RPMI7951 (cell line): ENCODE measurements at regions not wholly inside any gene's neighbourhood (a gene's known extent, or its start where the extent isn't known, plus 50 kb on each side); places are given as distances from the start of the nearest gene placed in this dataset.
"Not testable (repeated sequence)": the region's sequence is repeated elsewhere in the genome, so short reads cannot be mapped to it uniquely, and the experiment has no call there.

ENCODE experiments used
- DNase-seq: peaks from one replicate; pipeline ENCODE4 v3.0.0-alpha.2; 2012; ENCODE audit warnings: low read depth

DNA sequence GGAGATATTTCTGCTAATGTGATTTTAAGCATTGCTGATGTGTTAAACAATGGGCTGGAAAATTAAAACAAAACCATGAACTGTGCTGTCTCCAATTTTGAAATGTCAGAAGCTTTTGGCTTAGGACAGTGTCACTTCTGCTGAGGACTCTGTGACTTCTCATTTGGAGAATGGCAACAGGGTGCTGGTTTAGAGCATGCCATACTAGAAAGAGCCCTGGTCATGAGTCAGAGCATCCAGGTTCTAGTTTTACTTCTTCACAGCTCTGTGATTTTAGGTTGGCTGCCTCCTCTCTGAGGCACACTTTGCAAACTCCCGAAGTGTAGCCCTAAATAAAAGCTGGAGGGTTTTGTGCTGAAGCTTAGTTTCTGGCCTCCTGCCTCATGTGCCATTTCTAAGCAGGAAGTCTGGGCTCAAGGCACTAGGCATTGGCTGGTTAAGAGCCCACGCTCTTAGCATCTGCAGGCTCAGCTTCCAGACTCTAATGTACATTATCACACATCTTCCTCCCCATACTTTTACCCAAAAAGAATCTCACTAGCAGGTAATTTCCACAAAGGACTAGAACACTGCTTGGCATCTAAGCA is 193.8 kb downstream of the CNTN3 start:
- DNase-seq, result no peak

DNA sequence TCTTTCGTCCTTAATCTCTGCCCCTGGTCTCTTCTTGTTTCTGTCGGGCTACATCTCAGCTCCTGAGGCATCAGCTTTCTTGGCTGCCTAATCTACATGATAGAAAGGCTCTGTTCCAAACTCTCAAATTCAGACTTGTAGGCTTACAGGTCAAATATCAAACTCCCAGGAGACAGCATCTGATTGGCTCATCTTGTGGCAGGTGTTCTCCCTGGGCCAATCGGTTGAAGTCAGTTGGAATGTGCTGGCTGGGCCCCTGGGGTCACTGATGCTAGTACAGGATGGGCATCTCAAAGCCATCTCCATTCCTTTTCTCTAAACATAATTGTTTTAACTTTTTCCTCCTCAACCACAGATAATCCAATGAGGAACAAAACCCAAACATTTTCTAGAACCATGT is 198.7 kb downstream of the CNTN3 start:
- no peak for DNase-seq

DNA sequence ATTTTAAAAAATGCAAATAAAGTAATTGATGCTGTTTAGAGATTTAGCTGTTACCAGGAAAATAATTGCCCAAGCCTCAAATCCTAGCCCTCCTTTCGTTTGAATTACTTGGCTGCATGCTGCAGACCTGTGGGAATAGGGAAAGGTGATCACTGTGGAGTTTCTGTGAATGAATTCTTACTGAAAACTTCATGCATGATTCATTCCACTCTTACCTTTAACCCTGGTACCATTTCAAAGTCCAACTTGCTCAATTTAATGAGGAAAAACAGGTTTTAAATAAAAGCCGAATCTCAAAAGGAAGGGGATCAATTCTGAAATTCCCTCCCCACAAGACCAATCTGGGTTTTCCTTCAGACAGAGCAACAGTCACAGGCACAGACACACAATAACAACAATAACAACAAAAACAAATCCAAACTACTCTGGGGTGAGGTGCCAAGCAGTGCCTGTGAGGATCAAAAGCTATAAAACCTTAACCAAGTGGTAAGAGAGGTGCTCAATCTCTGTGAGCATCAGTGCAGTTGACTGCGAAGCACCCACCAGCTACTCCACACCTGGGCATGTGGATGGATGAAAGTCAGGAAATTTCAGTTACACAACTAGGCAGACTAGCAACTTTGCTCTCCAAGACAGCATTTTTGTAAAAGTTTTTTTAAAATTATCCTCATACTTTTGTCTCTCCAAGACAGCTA is 200.8 kb downstream of the CNTN3 start:
- DNase-seq, result no peak

DNA sequence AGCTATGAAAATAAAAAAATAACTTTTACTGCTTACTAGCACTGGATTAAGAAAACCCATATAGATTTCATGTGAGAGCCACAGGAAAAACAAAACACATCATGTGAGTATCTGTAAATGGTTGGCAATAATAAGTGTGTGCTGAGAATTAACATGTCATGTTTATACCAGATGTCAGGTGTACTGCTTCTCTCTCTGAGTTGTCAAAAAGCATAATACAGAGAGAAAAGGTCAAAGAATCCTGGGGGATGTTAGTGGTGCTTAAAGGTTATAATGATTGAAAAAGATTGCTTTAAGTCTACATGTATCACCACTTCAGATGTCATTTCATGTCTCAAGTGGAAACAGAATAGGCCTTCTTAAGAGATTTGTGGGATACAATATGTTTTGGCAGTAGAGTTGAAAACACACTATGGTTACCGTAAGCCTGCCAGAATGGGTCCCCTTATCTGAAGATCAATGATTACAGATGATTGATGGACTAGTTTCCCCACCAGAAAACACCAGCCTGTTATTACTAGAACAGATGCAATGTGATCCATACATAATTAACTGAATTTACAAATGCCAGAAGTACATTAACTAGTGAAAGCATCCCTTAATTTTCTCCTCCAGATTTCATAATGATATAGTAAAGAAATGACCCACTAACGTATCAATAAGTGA is 204.1 kb downstream of the CNTN3 start:
- no peak for DNase-seq

DNA sequence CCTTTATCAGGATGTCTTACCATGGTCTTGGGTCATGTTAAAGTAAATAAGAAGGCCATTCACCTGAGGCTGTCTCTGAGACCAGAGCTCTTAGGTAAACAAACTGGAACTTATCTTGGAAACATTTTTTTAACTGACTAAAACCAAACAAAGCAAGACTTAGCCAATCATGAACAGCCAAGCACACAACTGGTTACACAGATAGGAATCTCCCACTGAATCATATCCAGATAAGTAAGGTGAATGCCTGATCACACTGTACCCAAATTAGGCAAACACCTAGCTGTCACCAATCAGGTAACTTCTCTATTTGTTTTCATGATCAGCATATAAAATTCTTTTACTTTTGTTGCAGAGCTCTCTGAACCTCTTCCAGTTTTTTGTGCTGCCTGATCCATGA is 205.4 kb downstream of the CNTN3 start:
- no peak for DNase-seq

DNA sequence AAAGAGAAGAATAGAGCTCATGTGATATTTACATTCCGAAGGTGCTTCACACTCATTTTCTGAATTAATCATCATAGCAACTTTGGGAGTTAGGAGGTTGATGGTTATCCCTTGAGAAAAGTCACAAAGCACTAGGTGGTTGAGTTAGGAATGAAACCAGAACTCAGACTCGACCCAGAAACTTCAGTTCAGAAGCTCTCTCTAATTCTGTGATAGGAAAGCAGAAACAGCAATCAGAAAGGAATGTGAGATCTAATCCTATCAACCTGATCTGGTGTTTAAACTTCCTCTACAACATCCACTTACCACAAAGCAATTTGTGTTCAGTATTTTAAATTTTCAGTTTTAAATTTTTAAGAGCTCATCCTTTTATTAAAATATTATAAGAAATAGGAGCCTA is 211.2 kb downstream of the CNTN3 start:
- no peak for DNase-seq

DNA sequence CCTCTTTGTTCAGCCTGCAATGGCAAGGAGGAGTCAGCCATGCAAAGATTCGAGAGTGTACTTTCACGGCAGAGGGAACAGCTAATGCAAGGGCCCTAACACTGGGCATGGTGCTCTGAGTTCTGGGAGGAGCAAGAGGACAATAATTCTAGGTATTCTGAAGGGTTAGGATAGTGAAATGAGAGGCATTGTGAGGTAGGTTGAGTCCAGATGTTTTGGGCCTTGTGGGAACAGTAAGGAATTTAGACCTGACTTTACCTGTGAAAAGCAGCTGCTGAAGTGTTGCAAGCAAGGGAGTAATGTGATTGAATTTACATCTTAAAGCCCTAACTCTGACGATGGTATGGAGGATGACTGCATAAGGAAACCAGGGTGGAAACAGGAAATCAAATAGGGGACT is 211.6 kb downstream of the CNTN3 start:
- DNase-seq, result no peak

DNA sequence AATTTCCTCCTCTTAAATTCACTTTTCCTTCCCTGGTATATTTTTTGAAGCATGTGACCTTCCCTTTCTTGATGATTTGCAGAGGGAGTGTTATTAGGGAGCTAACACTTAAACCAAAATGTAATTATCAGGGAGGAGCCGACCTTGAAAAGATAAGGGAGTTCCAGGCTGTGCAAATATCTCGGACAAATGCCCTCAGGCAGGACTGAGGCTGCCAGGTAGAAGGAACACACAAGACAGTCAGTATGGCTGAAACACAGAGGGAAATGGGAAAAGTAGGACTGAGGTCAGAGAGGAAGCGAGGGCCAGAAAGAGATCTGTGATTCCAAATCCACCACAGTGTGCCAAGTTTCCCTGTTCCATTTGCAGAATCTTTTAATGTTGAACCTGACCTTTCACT is 221.0 kb downstream of the CNTN3 start:
- no peak for DNase-seq

DNA sequence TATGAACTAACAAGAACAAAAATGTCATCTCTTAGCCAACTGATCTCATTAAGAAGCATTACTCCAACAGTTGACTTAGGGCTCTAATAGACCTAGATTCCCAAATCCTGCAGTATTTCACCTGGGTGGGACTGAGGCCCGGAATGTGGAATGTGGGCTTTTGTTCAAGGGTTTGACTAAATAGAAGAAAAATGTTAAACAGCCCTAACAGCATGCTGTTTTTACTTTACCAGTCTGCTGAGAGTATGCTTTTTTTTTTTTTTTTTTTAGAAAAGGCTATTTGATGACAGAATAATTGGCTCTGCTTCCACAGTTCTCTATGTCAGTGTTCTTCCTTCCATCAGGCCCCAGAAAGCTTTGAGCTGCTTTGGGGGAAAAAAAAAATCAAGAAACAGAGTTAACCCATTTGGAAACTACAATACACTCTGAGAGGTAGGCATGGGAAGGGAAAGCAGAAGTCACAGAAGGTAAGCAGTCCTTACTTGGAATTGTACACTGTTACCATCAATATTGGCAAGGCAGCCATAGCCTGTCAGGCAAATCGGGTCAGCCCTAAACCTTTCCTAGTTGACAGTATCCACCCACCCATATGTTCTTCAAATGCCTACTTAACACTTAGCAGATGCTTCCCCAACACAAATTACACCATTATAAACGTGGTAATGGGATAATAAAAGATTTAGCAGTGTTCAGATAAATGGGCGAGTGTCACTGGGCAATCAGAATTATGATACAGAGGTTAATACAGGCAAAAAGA is 224.2 kb downstream of the CNTN3 start:
- DNase-seq, result no peak

DNA sequence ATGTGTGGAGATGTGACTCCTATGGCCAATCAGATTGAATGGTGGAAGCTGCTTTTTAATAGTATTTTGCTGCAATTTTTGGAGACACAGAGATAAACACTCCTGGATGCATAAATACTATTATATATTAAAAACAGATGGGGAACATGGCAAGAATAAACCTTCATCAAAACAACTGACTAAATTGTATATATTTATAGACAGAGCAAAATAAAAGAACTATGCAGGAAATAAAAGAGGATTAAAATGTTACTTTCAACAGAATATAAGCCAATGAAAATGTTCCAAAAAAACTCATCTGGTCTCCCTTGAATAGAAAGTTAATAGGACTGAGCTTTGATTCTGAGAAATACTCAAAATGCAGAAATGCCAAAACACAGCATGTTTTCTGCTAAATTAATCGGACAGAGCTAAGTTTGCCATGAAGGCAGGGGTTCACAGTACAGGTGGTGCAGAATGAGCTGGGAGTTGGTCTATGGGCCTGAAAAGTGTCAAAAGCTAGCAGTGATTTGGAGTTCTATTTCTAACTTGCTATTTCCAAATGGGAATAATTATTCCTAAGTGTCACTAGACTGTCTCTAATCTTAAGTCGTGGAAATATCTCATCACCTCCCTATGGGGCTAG is 227.2 kb downstream of the CNTN3 start:
- no peak for DNase-seq

DNA sequence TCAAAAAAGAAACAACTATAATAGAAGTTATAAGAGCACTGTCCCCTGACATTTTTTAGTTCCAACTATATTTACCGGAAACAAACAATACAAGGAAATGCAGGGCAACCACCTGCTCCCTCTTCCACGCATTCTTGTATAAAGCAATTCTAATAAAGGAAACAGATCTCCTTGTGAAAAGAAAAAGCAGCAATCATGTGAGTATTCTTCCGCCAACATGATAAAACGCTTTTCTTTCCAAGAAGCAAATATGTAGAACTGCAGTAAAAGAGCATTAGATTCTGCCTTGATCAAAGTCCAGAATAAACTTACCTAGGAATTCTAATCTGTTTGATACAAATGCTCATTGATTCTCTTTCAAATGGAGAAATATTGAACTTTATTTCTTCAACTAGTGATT is 230.3 kb downstream of the CNTN3 start:
- no peak for DNase-seq

DNA sequence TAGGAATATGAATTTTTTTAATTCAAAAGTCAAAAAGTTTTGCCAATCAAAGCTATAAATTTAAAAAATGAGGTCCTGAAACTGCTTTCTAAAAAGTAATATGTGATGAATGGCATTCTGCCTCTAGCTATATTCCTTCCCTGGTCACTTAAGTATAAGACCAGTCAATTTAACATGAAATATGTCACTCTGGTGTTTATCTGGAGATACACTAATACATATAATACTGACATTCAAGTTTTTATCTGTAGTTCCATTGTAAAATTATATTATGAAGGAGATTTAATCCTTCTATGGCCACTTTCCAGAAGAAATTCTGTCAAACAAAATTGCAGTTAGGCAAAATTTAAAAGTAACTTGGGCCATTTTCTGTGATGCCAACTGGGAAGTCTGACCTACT is 236.8 kb downstream of the CNTN3 start:
- no peak for DNase-seq

DNA sequence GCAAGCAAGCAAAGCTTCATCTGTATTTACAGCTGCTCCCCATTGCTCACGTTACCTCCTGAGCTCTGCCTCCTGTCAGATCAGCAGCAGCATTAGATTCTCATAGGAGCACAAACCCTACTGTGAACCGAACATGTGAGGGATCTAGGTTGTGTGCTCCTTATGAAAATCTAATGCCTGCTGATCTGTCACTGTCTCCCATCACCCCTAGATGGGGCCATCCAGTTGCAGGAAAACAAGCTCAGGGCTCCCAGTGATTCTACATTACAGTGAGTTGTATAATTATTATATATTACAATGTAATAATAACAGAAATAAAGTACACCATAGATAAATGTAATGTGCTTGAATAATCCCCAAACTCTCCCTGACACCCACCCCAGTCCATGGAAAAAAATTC is 238.1 kb downstream of the CNTN3 start:
- DNase-seq, result not testable (repeated sequence)

DNA sequence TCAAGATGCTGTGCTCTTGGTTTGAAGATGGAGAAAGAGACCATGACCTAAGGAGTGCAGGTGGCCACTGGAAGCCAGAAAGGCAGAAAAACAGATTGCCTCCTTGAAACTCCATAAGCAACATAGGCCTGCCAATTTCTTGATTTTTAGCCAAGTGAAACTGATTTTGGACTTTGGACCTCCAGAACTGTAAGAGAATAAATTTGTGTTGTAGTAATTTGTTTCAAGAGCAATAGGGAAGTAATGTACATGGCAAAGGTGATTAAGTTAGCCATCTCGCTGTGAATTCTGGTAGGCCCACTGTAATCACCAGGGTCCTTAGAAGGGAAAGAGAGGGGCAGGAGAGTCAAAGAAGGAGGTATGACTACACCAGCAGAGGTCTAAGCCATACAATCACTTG is 238.8 kb downstream of the CNTN3 start:
- no peak for DNase-seq

DNA sequence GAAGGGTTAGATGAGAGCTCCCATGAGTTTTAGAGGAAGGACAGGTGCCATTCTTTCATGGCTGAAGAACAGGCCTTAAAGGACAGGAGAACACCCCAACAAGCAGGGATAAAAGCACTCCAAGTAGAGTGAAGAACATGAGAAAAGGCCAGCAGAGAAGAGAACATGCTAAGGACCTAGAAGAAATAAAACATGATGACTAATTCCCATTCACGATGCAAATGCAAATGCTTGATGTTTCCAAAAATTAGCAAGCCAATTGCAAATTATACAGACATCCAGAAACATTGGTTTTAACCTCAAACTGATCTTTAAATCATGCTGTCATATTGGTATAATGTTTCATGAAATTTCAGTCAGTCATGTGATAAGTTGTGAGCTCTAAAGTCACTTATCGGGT is 241.7 kb downstream of the CNTN3 start:
- DNase-seq, result no peak

DNA sequence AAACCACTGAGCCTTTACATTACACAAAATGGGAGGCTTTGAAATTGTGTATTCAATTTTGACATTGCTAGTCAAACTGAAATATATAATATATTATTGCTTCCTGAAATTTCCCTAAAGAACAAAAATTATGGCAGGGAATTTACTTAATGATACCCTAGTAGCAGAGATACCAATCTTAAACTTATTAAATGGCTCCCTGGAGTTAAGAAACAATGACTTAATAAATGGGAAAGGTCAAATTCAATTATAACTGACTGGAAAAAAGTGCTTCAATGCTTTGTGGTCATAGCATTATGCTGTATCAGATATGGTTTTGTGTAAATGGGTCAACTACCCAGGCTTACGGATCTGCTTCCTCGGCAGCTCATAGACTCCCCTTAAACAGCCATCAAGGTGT is 244.1 kb downstream of the CNTN3 start:
- DNase-seq, result no peak

DNA sequence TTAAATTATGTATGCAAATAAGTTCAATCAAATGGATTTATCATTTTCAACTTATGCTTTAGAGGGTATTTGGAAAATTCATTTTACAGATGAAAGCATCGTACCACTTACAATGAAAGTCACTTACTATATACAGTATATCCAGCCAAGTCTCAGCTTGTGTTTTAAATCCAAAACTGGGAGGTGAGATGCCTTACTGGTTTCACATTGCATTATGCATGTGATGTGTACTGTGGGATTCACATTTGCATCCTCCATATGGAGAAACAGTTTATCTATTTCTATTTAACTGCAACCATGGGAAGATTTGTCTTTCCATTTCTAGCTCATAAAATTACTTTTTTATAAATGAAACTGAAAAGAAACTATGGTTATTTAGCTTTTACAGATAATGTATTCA is 248.1 kb downstream of the CNTN3 start:
- DNase-seq, result no peak

DNA sequence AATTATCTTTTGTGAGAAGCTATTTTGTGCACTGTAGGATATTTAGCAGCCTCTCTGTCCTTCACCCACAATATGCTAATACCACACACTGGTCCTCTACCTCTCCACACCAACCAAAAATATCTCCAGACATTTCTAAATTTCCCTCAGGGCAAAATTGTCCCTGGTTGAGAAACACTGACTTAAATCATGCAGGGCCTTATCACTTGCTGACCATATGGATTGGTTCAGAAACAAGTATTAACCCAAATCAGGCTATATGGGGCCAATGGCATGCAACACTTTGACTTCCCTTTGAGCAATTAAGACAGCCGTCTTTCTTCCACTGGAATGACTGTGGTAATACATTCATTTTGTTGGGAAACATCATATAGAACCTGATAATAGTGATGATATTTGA is 251.1 kb downstream of the CNTN3 start:
- DNase-seq, result no peak

DNA sequence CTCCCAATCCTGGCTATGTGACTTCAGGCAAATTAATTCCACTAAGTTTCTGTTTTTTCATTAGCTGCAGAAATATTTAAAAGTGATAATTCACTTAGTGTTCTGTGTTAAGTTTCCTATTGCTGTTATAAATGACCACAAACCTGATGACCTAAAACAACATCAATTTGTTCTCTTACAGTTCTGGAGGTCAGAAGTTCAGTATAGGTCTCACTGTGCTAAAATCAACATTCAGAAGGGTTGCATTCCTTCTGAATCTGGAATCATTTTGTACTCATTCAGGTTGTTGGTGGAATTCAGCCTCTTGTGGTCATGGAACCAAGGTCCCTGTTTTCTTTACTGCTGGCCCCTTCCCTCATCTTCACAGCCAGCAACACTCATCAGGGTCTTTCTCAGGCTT is 254.1 kb downstream of the CNTN3 start:
- DNase-seq, result no peak

DNA sequence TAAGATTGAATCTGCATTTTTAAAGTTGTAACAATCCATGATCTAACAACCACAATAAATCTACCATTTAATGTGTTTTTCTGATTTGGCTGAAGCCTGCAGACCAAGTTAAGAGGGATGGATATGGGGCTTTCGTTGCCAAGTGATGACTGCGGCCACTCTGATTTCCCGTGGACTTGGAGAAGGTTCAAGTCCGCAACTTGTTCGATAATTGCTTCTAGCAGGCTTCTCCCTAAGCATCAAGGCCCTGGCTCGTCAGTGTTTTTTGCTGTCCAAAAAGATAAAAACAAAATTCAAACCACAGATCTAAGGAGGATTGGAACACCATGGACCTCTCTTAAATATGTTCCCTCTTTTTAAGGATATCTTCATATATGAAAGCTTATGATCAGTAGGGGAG is 256.6 kb downstream of the CNTN3 start:
- DNase-seq, result no peak

DNA sequence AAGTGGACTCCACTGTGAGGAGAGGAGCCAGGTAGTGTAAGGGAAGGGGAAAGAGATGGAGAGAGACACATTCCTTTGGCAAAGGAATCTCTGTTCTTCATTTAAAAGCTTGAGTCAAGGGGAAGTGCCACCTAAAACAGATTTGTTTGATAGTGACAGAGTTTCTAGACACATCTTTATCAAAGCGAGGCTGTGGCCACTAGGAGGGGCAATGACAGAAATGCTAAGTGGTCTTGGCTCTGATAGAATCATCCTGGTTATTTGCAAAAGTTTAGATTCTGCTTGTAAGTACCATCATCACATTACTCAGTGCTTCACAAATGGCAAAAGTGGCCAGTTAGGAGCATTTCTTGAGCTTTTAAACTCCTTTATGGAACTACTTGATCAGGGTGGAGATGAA is 261.4 kb downstream of the CNTN3 start:
- no peak for DNase-seq

DNA sequence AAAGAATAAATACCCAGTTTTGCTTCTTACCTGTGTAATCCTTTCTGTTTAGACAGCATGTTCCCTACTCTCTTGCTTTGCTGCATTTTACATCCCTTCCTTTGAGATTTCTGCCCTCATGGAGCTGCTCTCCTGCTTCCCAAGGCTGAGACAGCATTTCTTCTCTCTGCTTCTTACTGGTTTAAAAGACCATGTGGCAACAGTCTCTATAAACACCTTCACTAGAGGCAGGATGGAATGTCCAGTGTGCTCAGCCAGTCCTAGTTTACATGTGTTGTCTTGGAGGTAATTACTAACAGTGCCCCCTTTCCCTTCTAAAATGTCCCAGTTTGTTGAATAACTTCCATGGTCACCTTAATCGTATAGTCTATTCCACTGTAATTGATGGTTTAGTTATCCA is 262.3 kb downstream of the CNTN3 start:
- DNase-seq, result no peak
